Ishikawa (cell line): ENCODE measurements at regions not wholly inside any gene's neighbourhood (a gene's known extent, or its start where the extent isn't known, plus 50 kb on each side); places are given as distances from the start of the nearest gene placed in this dataset.

Source experiments
- CEBPB ChIP-seq: IDR thresholded peaks from 2 replicates; pipeline ENCODE4 v1.6.1; 2012
- CREB1 ChIP-seq: IDR thresholded peaks from 2 replicates; pipeline ENCODE4 v1.6.1; 2012; ENCODE audit warnings: low read depth
- EGR1 ChIP-seq: IDR thresholded peaks from 2 replicates; pipeline ENCODE4 v1.6.1; 2012
- EP300 ChIP-seq: IDR thresholded peaks from 2 replicates; pipeline ENCODE4 v1.6.1; 2012; ENCODE audit warnings: borderline replicate concordance
- FOXM1 ChIP-seq: IDR thresholded peaks from 2 replicates; pipeline ENCODE4 v1.6.1; 2012; ENCODE audit warnings: low read depth, borderline replicate concordance
- NFIC ChIP-seq: IDR thresholded peaks from 2 replicates; pipeline ENCODE4 v1.6.1; 2012
- RAD21 ChIP-seq: IDR thresholded peaks from 2 replicates; pipeline ENCODE4 v1.6.1; 2012; ENCODE audit warnings: low read depth
- REST ChIP-seq: IDR thresholded peaks from 2 replicates; pipeline ENCODE4 v1.6.1; 2012; ENCODE audit warnings: low read depth, mild to moderate bottlenecking
- TAF1 ChIP-seq: IDR thresholded peaks from 2 replicates; pipeline ENCODE4 v1.6.1; 2012; ENCODE audit warnings: low read depth, mild to moderate bottlenecking
- TCF12 ChIP-seq: IDR thresholded peaks from 2 replicates; pipeline ENCODE4 v1.6.1; 2012; ENCODE audit warnings: low read depth
- TEAD4 ChIP-seq: IDR thresholded peaks from 2 replicates; pipeline ENCODE4 v1.6.1; 2012
- YY1 ChIP-seq: IDR thresholded peaks from 2 replicates; pipeline ENCODE4 v1.6.1; 2012; ENCODE audit warnings: low read depth
- ZBTB7A ChIP-seq: IDR thresholded peaks from 2 replicates; pipeline ENCODE4 v1.6.1; 2012; ENCODE audit warnings: low read depth
- TF ChIP-seq, protein P1 (sequence below): IDR thresholded peaks from 2 replicates; pipeline ENCODE4 v1.6.1; 2012
- TF ChIP-seq, protein P2 (sequence below): IDR thresholded peaks from 2 replicates; pipeline ENCODE4 v1.6.1; 2012

DNA sequence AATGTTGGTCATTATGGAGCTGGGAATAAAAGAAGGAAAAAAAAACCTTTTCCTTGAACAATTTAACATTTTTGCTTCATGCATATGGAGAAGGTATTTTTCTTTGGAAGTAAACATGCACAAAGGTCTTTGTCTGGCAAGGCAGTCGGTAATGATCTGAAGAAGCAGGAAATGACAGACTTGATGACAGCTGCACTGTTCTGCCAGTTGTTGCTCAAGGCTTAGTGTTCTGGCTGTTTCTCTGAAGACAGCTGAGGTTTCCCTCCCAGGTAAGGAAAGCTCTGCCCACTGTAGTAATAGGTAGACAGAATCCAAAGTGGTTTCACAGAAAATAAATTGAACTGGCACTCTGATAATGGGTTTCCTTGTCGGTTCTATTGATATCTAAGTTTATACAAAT is 308.4 kb upstream of the GCFC2 start:
- TF ChIP-seq RAD21 = no peak
- no peak for TF ChIP-seq CEBPB
- no peak for TF ChIP-seq NFIC
- no peak for TF ChIP-seq YY1
- no peak for TF ChIP-seq CREB1
- TF ChIP-seq, protein P1, sequence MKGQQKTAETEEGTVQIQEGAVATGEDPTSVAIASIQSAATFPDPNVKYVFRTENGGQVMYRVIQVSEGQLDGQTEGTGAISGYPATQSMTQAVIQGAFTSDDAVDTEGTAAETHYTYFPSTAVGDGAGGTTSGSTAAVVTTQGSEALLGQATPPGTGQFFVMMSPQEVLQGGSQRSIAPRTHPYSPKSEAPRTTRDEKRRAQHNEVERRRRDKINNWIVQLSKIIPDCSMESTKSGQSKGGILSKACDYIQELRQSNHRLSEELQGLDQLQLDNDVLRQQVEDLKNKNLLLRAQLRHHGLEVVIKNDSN = no peak
- no peak for TF ChIP-seq EGR1
- no peak for TF ChIP-seq ZBTB7A
- no peak for TF ChIP-seq TEAD4
- no peak for TF ChIP-seq TCF12
- TF ChIP-seq REST = no peak
- no peak for TF ChIP-seq EP300
- TF ChIP-seq, protein P2, sequence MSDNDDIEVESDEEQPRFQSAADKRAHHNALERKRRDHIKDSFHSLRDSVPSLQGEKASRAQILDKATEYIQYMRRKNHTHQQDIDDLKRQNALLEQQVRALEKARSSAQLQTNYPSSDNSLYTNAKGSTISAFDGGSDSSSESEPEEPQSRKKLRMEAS = no peak
- TF ChIP-seq FOXM1 = no peak
- no peak for TF ChIP-seq TAF1

DNA sequence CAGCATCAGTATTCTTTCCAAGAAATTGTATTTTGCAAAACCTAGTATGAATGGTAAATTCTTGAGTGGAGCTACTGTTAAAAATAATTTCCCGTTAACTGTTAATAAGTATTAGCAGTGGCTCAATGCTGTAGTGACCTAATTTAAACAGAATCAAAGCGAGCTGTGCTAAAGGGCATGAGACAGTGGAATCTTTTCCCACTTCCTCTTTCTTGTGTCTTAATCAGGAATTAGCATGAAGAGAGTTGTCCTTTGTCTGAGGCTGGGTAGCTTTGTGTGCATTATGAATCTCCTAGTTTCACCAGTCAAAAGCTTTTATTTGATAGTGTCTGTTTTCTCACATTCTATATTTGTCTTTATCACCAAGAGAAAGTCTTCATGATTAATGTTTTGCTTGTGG is 298.8 kb upstream of the GCFC2 start:
- TF ChIP-seq EGR1 = no peak
- TF ChIP-seq EP300 = no peak
- no peak for TF ChIP-seq CREB1
- no peak for TF ChIP-seq NFIC

DNA sequence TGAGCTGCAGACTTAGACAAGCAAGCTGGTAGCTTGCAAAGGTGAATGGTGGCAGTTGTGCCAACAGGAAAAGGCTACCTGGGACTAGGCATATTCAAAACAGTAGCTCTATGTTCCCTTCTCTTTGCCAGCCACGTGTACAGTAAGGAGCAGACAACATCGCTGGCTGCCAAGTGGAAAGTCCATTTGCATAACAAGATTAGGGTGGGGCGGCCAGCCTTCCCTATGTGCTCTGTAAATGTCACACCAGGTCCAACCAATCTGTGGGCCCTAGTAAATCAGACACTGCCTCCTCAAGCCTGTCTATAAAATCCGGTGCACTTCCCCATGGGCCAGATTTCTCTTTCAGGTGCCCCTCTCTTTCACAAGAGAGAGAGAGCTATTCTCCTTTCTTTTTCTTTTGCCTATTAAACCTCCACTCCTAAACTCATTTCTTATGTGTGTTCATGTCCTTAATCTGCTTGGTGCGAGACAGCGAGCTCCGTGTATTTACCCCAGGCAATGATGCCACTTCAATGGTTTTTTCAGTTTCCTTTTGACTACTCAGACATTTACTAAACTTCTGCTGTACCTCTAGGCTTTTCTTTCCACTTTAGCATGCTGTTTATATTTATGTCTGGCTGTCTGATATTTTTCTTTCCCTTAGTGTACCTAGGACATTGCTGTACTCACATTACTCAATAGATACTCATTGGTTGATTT is 297.4 kb upstream of the GCFC2 start:
- TF ChIP-seq TAF1 (no peak), CREB1 (no peak), TCF12 (no peak), RAD21 (no peak)

GRCh38 chr2:76000425-76000824 is 289.7 kb upstream of the GCFC2 start:
- TF ChIP-seq TEAD4 (no peak), TCF12 (no peak), EGR1 (no peak), FOXM1 (no peak), REST (no peak), TAF1 (no peak), RAD21 (no peak), ZBTB7A (no peak), CEBPB (no peak), CREB1 (no peak), NFIC (no peak), YY1 (no peak), EP300 (no peak)
- TF ChIP-seq, protein P1 = no peak
- TF ChIP-seq, protein P2 = no peak

- no peak for TF ChIP-seq FOXM1
- TF ChIP-seq TEAD4 = no peak
- TF ChIP-seq, protein P1 = no peak
- no peak for TF ChIP-seq CREB1
- no peak for TF ChIP-seq YY1
- TF ChIP-seq TCF12 = no peak
- no peak for TF ChIP-seq EP300
- no peak for TF ChIP-seq NFIC
- TF ChIP-seq, protein P2 = no peak
- TF ChIP-seq RAD21 = no peak
- TF ChIP-seq EGR1 = no peak
- TF ChIP-seq ZBTB7A = no peak
- no peak for TF ChIP-seq TAF1
- TF ChIP-seq CEBPB = no peak
- no peak for TF ChIP-seq REST
Observed at GRCh38 chr2:75998451-75998850, 287.7 kb upstream of the GCFC2 start.
